Upper lobe of right lung (tissue), 1 donor: ENCODE measurements at regions not wholly inside any gene's neighbourhood (a gene's known extent, or its start where the extent isn't known, plus 50 kb on each side); places are given as distances from the start of the nearest gene placed in this dataset.
A peak's percentile ranks its signal among the peaks of the same experiment; 100 is the strongest.
"Not testable (repeated sequence)": the region's sequence is repeated elsewhere in the genome, so short reads cannot be mapped to it uniquely, and the experiment has no call there.

ENCODE experiments used
- ATAC-seq: fragments of 200-7000 bp; cut with Tn5 transposase; one replicate; pipeline ENCODE4 v1.9.1; 2020; ENCODE audit warnings: mild to moderate bottlenecking, moderate library complexity
- DNase-seq: peaks from one replicate; pipeline ENCODE4 v3.0.0-alpha.2; 2020
- H3K27ac ChIP-seq: fragments of 200-600 bp; one replicate; pipeline ENCODE4 v1.8.0; 2022
- H3K27me3 ChIP-seq: fragments of 200-600 bp; one replicate; pipeline ENCODE4 v1.8.0; 2022; ENCODE audit warnings: mild to moderate bottlenecking
- H3K36me3 ChIP-seq: fragments of 200-600 bp; one replicate; pipeline ENCODE4 v1.8.0; 2022
- H3K4me1 ChIP-seq: fragments of 200-600 bp; one replicate; pipeline ENCODE4 v1.8.0; 2022
- H3K4me3 ChIP-seq: fragments of 200-600 bp; one replicate; pipeline ENCODE4 v1.8.0; 2022; ENCODE audit warnings: mild to moderate bottlenecking
- H3K9me3 ChIP-seq: fragments of 200-600 bp; one replicate; pipeline ENCODE4 v1.8.0; 2022
- CTCF ChIP-seq: fragments of 200-600 bp; IDR thresholded peaks from one replicate; pipeline ENCODE4 v1.8.0; 2022; ENCODE audit warnings: antibody characterized with exemption
- intact Hi-C: fragments of 100-400 bp; cut with DNase I; formaldehyde crosslinking; loops from one replicate; pipeline ENCODE4 v1.11.0; 2022
- donor health status: DM: no; HTN: yes; CAD: no; lungs with severe emphysema.

- Histone ChIP-seq H3K27ac (peak overlapping the region; percentile 63), H3K4me3 (peak overlapping the region; percentile 41), H3K36me3 (no peaks in the 10 kb centered on the region), H3K9me3 (no peaks in the 10 kb centered on the region), H3K4me1 (peaks cover 17% of the 10 kb centered on the region), H3K27me3 (peaks cover 43% of the 10 kb centered on the region)
- peak; percentile 85 for DNase-seq
- peak; percentile 74 for ATAC-seq
- peak; percentile 36 for TF ChIP-seq CTCF
- intact Hi-C loops, result no loop called here
Measured at GRCh38 chr6:44001318-44002066, 125.8 kb downstream of the MRPL14 start.

GRCh38 chr6:44000164-44000842, 126.9 kb downstream of the MRPL14 start:
- Histone ChIP-seq H3K4me3 (peak overlapping the region; percentile 41), H3K27me3 (peaks cover 33% of the 10 kb centered on the region), H3K36me3 (no peaks in the 10 kb centered on the region), H3K4me1 (peaks cover 17% of the 10 kb centered on the region), H3K27ac (peak overlapping the region; percentile 63), H3K9me3 (no peaks in the 10 kb centered on the region)
- TF ChIP-seq CTCF, result no peak
- DNase-seq (peak; percentile 92), ATAC-seq (peak; percentile 84)
- intact Hi-C loops, result no loop called here

GRCh38 chr6:43999628-44000027, 127.6 kb downstream of the MRPL14 start:
- H3K27me3 ChIP-seq, result peaks cover 33% of the 10 kb centered on the region
- no peak for TF ChIP-seq CTCF
- ATAC-seq (no peak), DNase-seq (peak; percentile 21)
- no peaks in the 10 kb centered on the region for H3K36me3 ChIP-seq
- H3K4me1 ChIP-seq, result peaks cover 17% of the 10 kb centered on the region
- intact Hi-C loops, result no loop called here
- no peaks in the 10 kb centered on the region for H3K9me3 ChIP-seq
- peak overlapping the region; percentile 63 for H3K27ac ChIP-seq
- no peak overlapping the region for H3K4me3 ChIP-seq

- intact Hi-C loops, ATAC-seq, H3K36me3 ChIP-seq, H3K4me3 ChIP-seq, H3K9me3 ChIP-seq, H3K27ac ChIP-seq: not testable (repeated sequence)
- peaks cover 17% of the 10 kb centered on the region for H3K4me1 ChIP-seq
- peaks cover 30% of the 10 kb centered on the region for H3K27me3 ChIP-seq
- DNase-seq, result peak; percentile 51
Measured at GRCh38 chr6:43998592-43999243, 128.5 kb downstream of the MRPL14 start.

GRCh38 chr6:43997990-43998585, 129.2 kb downstream of the MRPL14 start:
- H3K9me3 ChIP-seq, H3K36me3 ChIP-seq, intact Hi-C loops, ATAC-seq, H3K27ac ChIP-seq, H3K4me3 ChIP-seq: not testable (repeated sequence)
- Histone ChIP-seq H3K4me1 (peaks cover 12% of the 10 kb centered on the region), H3K27me3 (peaks cover 23% of the 10 kb centered on the region)
- DNase-seq, result peak; percentile 52

GRCh38 chr6:43997345-43997677, 129.9 kb downstream of the MRPL14 start:
- no peaks in the 10 kb centered on the region for H3K36me3 ChIP-seq
- no peak for TF ChIP-seq CTCF

More at GRCh38 chr6:43997345-43997677, 129.9 kb downstream of the MRPL14 start:
- DNase-seq (peak; percentile 62), ATAC-seq (no peak)
- H3K4me3 ChIP-seq, result no peak overlapping the region
- H3K27me3 ChIP-seq, result peaks cover 16% of the 10 kb centered on the region
- H3K4me1 ChIP-seq, result peaks cover 5% of the 10 kb centered on the region
- no peaks in the 10 kb centered on the region for H3K9me3 ChIP-seq
- no peak overlapping the region for H3K27ac ChIP-seq
- intact Hi-C loops, result no loop called here
